ENCODE measurements at regions not wholly inside any gene's neighbourhood (a gene's known extent, or its start where the extent isn't known, plus 50 kb on each side); places are given as distances from the start of the nearest gene placed in this dataset.

DNA sequence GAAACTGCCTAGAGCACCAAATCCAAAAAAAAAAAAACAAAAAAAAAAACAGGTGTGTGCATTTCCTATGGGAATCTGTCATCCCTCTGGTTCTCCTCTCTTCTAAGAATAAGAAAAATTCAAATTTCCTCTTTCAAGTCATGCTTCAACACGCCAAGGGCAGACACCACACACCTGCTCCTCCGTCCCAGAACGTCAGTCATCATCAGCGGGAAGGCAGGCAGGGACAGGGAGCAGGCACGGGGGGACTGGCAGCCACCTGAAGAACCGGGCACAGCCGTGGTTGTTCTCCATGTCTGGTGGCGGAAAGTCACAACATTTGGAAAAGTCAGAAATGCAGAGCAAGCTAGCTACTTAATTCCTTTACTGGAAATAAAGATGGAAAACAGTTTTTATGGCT lies 214.8 kb downstream of the IKZF2 start:
- no peak overlapping the region for H3K4me3 ChIP-seq (ENCODE audit: low read depth, low read length)
- no peaks in the 10 kb centered on the region for H3K27me3 ChIP-seq
- TF ChIP-seq, protein P1, sequence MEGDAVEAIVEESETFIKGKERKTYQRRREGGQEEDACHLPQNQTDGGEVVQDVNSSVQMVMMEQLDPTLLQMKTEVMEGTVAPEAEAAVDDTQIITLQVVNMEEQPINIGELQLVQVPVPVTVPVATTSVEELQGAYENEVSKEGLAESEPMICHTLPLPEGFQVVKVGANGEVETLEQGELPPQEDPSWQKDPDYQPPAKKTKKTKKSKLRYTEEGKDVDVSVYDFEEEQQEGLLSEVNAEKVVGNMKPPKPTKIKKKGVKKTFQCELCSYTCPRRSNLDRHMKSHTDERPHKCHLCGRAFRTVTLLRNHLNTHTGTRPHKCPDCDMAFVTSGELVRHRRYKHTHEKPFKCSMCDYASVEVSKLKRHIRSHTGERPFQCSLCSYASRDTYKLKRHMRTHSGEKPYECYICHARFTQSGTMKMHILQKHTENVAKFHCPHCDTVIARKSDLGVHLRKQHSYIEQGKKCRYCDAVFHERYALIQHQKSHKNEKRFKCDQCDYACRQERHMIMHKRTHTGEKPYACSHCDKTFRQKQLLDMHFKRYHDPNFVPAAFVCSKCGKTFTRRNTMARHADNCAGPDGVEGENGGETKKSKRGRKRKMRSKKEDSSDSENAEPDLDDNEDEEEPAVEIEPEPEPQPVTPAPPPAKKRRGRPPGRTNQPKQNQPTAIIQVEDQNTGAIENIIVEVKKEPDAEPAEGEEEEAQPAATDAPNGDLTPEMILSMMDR (IDR thresholded peaks at IDR 0.05; ENCODE audit: low read depth, low read length): no peak
- no peak for DNase-seq
- H3K4me1 ChIP-seq: no peaks in the 10 kb centered on the region
- no peaks in the 10 kb centered on the region; the same call in 1 of the 2 replicates for H3K9me3 ChIP-seq
- no peaks in the 10 kb centered on the region for H3K36me3 ChIP-seq

DNA sequence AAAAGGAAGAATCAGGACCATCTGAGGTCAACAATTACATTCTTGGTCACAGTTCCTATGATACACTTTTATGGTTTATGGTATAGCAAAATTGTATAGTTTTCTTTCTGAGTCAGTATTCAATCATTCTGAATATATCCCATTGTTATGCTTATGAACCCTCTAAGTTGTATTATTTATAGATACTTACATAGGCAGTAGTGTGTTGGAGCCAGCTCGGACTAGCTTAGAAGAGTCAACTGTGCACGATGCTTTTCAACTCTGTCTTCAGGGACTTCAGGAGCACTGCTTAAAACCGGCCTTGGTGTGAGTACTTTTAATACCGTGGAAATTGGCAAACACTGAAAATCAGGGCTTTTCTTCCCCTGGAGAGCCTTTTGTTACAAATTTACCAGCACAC lies 215.7 kb downstream of the IKZF2 start:
- no peak overlapping the region for H3K4me3 ChIP-seq (ENCODE audit: low read depth, low read length)
- H3K36me3 ChIP-seq: no peaks in the 10 kb centered on the region
- no peaks in the 10 kb centered on the region; the same call in 1 of the 2 replicates for H3K9me3 ChIP-seq
- TF ChIP-seq, protein P1 (IDR thresholded peaks at IDR 0.05; ENCODE audit: low read depth, low read length): no peak
- H3K4me1 ChIP-seq: no peaks in the 10 kb centered on the region
- DNase-seq: no peak
- no peaks in the 10 kb centered on the region for H3K27me3 ChIP-seq

DNA sequence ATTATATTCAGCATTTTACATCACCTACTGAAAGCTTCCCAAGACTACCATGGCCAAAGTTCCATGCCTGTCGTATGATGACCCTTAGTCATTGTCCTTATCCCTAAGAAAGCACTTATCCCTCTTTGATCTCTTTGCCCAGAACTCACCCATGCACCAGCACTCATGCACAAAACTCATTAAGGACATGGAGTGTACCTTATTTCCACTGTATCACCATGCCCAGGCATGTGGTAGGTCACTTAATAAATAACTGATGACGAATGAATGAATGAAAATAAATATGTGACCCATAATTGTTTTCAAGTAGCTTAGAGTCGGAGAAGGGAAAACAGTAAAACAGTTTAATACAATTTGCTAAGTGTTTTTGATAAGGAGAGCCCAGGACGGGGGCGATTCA lies 220.1 kb downstream of the IKZF2 start:
- TF ChIP-seq, protein P1 (IDR thresholded peaks at IDR 0.05; ENCODE audit: low read depth, low read length): no peak
- H3K9me3 ChIP-seq: no peaks in the 10 kb centered on the region; the same call in 1 of the 2 replicates
- H3K4me1 ChIP-seq: no peaks in the 10 kb centered on the region
- DNase-seq: no peak
- H3K27me3 ChIP-seq: no peaks in the 10 kb centered on the region
- no peaks in the 10 kb centered on the region for H3K36me3 ChIP-seq
- no peak overlapping the region for H3K4me3 ChIP-seq (ENCODE audit: low read depth, low read length)

DNA sequence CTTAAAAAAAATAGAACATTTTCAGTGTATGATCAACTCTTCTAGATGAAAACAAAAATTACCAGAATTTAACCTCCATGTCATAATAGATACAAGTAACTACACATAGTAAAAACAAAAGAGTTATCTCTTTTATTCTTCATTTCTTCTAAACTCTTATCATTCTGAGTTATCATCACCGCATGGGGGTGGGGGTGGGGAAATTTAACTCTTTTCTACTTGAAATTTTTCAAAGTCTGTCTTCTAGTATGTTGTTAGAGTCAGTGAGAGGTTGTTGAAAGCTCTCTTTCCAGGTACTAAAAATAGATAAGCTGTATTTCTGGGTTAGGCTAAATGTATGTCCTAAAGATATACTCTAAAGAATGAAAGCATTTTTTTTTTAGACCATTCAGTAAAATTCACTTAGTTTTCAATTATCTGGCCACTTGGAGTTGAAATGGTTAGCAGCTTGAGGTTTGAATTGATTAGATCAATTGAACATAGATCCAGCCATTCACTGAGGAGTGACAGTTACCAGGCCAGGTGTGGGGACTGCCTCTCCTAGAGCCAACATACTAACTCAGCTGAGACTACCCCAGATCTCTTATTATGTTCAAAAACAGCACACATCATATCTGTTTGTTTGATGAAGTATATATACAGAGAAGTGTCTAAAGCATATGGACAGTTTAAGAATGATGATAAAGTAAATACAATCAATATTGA lies 220.7 kb downstream of the IKZF2 start:
- no peak for DNase-seq
- Histone ChIP-seq H3K27me3 (no peaks in the 10 kb centered on the region), H3K4me3 (ENCODE audit: low read depth, low read length) (no peak overlapping the region), H3K4me1 (no peaks in the 10 kb centered on the region), H3K9me3 (no peaks in the 10 kb centered on the region; the same call in 1 of the 2 replicates), H3K36me3 (no peaks in the 10 kb centered on the region)
- TF ChIP-seq, protein P1 (IDR thresholded peaks at IDR 0.05; ENCODE audit: low read depth, low read length): no peak

DNA sequence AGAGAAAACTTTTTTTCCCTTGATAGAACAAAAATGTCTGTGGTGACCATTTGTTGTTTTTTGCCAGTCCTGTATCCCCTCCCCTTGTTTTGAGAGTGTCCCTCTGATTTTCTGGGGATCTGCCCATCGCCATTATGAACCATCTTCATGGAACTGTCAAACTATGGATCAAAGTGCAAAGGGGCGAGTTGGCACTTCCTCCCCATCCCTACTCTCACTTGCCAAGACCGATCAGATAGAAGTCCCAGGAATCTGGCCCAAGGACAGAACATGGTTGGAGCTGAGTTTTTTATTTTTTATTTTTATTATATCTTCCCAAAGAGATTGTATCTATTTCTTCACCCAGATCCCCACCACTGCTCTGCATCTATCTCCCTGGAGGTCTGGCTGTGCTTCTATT lies 221.4 kb downstream of the IKZF2 start:
- Histone ChIP-seq H3K27me3 (no peaks in the 10 kb centered on the region), H3K4me1 (no peaks in the 10 kb centered on the region), H3K4me3 (ENCODE audit: low read depth, low read length) (no peak overlapping the region), H3K36me3 (no peaks in the 10 kb centered on the region), H3K9me3 (no peaks in the 10 kb centered on the region; the same call in 1 of the 2 replicates)
- DNase-seq: no peak
- TF ChIP-seq, protein P1 (IDR thresholded peaks at IDR 0.05; ENCODE audit: low read depth, low read length): no peak

DNA sequence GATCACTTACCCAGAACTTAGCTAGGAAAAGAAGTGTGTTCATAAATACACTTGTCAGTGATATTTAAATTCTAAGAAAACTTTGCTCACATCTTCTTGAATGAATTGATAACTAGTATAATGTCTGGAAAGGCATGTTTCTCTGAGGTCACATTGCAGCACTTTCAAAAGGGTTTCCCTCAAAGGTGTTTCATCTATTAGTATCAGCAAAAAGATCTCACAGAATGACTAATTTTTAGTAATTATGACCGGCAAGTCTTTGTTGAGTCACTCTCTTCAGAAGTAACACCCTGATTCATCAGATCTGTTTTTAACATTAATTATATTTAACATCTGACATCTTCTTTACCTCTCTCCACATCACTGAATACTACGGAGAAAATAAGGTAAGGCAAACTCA lies 222.3 kb downstream of the IKZF2 start:
- Histone ChIP-seq H3K27me3 (no peaks in the 10 kb centered on the region), H3K4me1 (no peaks in the 10 kb centered on the region), H3K9me3 (no peaks in the 10 kb centered on the region; the same call in 1 of the 2 replicates), H3K36me3 (no peaks in the 10 kb centered on the region), H3K4me3 (ENCODE audit: low read depth, low read length) (no peak overlapping the region)
- TF ChIP-seq, protein P1 (IDR thresholded peaks at IDR 0.05; ENCODE audit: low read depth, low read length): no peak
- DNase-seq: no peak

Data from BE2C (cell line).